Body of pancreas (tissue), 4 donors: ENCODE measurements at regions not wholly inside any gene's neighbourhood (a gene's known extent, or its start where the extent isn't known, plus 50 kb on each side); places are given as distances from the start of the nearest gene placed in this dataset.

Experiments used
- ATAC-seq: fragments of 150-250 bp; one replicate; pipeline ENCODE4 v1.9.1; 2016
- DNase-seq, 4 donors: peaks; one replicate each; pipeline ENCODE4 v3.0.0-alpha.2; 2019
- H3K27ac ChIP-seq, 4 donors: fragments of 200-600 bp; sonication (generic); 1 replicate in 3 of 4; 2 replicates in 1 of 4; pipeline versions ENCODE4 v1.5.1 to v1.6.1; 2016 to 2019; ENCODE audit warnings: mild to moderate bottlenecking in 1 of 4, mixed read lengths in 1 of 4, moderate library complexity in 1 of 4
- H3K27me3 ChIP-seq, 2 donors: fragments of 200-600 bp; sonication (generic); one replicate each; pipeline ENCODE4 v1.6.0; 2016; ENCODE audit warnings: mild to moderate bottlenecking in 1 of 2
- H3K36me3 ChIP-seq, 2 donors: fragments of 200-600 bp; sonication (generic); replicated peaks in 1 of 2; 2 replicates each; pipeline ENCODE4 v1.5.1; 2016; ENCODE audit warnings: low read depth in 2 of 2; ENCODE audit not compliant: insufficient read depth in 1 of 2
- H3K4me1 ChIP-seq: fragments of 200-600 bp; sonication (generic); one replicate; pipeline ENCODE4 v1.6.0; 2016
- H3K4me3 ChIP-seq, 2 donors: fragments of 200-600 bp; sonication (generic); 1 replicate in 1 of 2; 2 replicates in 1 of 2; pipeline ENCODE4 v1.5.1; 2016 to 2019
- H3K9me3 ChIP-seq, 3 donors: fragments of 200-600 bp; sonication (generic); 1 replicate in 2 of 3; 2 replicates in 1 of 3; pipeline ENCODE4 v1.5.1; 2016
- POLR2A ChIP-seq, 3 donors: fragments of 450-650 bp; IDR thresholded peaks; one replicate each; pipeline ENCODE4 v1.6.1; 2016; ENCODE audit warnings: antibody characterized with exemption in 3 of 3, mild to moderate bottlenecking in 2 of 3
- WGBS, 2 donors: methylation state at CpG; one replicate each; pipeline ENCODE4 v1.1.5; 2017; 5-methylcytosine and 5-hydroxymethylcytosine counted together
- intact Hi-C: fragments of 100-400 bp; cut with DNase I; formaldehyde crosslinking; loops from one replicate; pipeline ENCODE4 v1.15.1; 2023
- TF ChIP-seq, protein P1 (sequence below), 7 experiments: fragments of 450-650 bp in 4 of 7; fragments of 200-600 bp in 3 of 7; sonication (generic) in 3 of 7; IDR thresholded peaks; one replicate each; pipeline ENCODE4 v1.5.1; 2016 to 2019; ENCODE audit warnings: antibody characterized with exemption in 7 of 7

DNA sequence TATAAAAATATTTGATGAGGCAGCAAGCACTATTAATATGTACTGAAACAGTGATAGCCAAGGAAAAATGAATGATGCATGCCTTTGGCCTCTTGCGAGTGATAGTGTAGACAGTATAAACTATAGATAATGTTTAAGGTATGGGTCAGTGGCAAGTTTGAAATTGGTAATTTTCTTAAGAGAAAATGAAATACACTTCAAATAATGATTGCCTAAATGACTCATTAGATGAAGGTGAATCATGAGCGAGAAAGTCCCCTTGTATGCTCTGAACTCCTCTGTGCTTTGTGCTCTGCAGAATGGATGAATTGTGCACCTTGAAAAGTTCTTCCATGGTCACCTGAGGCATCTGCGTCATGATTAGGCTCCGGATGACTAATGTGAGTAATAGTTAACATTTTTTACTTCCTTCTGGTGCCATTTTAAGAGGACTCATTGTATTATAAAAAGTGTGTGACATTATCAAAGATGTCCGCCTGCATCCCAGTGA is 84.9 kb upstream of the RTL1 start:
- WGBS, 2 donors = 67 to 76% methylated on average over 5 of the region's 5 CpGs

DNA sequence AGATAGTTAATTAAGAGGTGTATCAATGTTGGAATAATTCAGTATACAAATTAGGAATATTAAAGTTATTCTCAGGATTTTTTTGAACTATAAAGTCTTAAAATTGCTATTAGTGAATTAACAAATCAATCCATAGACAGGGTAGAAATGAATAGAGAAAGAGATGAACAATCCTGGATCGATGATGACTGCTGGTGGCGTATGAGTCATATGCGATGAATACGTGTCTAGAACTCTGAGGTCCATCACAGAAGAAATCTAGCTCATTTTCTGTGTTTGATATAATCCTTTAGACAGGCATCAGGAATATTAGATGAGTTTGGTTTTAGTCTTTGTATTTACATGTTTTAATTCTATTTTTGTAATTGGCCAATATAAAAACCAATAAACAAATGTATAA is 85.4 kb upstream of the RTL1 start:
- no peak overlapping the region for H3K27ac ChIP-seq
- H3K9me3 ChIP-seq = no peaks in the 10 kb centered on the region
- TF ChIP-seq POLR2A (IDR thresholded peaks at IDR 0.05) = no peak
- TF ChIP-seq, protein P1, sequence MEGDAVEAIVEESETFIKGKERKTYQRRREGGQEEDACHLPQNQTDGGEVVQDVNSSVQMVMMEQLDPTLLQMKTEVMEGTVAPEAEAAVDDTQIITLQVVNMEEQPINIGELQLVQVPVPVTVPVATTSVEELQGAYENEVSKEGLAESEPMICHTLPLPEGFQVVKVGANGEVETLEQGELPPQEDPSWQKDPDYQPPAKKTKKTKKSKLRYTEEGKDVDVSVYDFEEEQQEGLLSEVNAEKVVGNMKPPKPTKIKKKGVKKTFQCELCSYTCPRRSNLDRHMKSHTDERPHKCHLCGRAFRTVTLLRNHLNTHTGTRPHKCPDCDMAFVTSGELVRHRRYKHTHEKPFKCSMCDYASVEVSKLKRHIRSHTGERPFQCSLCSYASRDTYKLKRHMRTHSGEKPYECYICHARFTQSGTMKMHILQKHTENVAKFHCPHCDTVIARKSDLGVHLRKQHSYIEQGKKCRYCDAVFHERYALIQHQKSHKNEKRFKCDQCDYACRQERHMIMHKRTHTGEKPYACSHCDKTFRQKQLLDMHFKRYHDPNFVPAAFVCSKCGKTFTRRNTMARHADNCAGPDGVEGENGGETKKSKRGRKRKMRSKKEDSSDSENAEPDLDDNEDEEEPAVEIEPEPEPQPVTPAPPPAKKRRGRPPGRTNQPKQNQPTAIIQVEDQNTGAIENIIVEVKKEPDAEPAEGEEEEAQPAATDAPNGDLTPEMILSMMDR (IDR thresholded peaks at IDR 0.05) = no peak
- H3K36me3 ChIP-seq = peaks cover 0 to 2% of the 10 kb centered on the region in 2 donors
- DNase-seq (no peak), ATAC-seq (no peak)
- no peak overlapping the region for H3K4me3 ChIP-seq
- no peaks in the 10 kb centered on the region for H3K27me3 ChIP-seq
- no peaks in the 10 kb centered on the region for H3K4me1 ChIP-seq
- intact Hi-C loops = no loop called here
- 90 to 92% methylated on average over 4 of the region's 4 CpGs for WGBS, 2 donors

More for the DNA sequence above, 84.9 kb upstream of the RTL1 start:
- TF ChIP-seq, protein P1 (IDR thresholded peaks at IDR 0.05) = no peak
- intact Hi-C loops = no loop called here
- Histone ChIP-seq H3K9me3 (no peaks in the 10 kb centered on the region), H3K27me3 (no peaks in the 10 kb centered on the region), H3K27ac (no peak overlapping the region), H3K4me1 (no peaks in the 10 kb centered on the region), H3K4me3 (no peak overlapping the region), H3K36me3 (peaks cover 0 to 2% of the 10 kb centered on the region in 2 donors)
- DNase-seq (no peak), ATAC-seq (no peak)

DNA sequence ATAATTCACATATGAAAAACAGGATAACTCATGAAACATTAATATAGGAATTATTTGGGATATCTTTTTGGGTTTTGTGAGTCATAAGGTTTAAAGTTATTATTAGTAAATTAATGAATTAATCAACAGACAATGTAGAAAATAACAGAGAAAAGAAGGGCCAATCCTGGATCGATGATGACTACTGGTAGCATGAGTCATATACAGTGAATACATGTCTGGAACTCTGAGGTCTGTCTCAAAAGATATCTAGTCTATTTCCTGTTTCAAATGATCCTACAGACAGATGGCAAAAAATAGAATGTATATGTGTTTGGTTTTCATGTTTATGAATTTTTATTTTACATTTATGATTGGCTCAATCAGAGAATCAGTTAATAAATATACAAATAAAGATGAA is 86.4 kb upstream of the RTL1 start:
- TF ChIP-seq, protein P1 (IDR thresholded peaks at IDR 0.05) = no peak
- no peak for TF ChIP-seq POLR2A (IDR thresholded peaks at IDR 0.05)
- Histone ChIP-seq H3K4me1 (no peaks in the 10 kb centered on the region), H3K36me3 (peaks cover 0 to 2% of the 10 kb centered on the region in 2 donors), H3K9me3 (no peaks in the 10 kb centered on the region), H3K27me3 (no peaks in the 10 kb centered on the region), H3K27ac (no peak overlapping the region), H3K4me3 (no peak overlapping the region)
- ATAC-seq (no peak), DNase-seq (no peak)
- intact Hi-C loops = no loop called here
- 76 to 77% methylated on average over 1 of the region's 1 CpG for WGBS, 2 donors

DNA sequence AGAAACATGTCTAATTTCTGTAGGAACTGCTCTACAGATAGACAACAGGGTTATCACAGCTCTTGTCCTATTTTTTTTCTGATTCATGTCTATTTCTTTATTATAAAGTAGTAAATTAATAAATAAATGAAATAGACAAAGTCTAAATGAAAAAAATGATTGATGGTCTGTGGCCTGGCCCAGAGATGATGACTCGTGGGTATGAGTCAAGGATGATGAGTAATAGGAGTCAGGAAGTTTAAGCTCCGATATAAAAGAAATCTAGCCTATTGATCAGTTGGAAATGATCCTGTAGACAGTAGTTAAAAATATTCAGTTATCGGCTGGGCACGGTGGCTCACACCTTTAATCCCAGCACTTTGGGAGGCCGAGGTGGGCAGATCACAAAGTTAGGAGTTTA is 90.6 kb upstream of the RTL1 start:
- no peak for TF ChIP-seq POLR2A (IDR thresholded peaks at IDR 0.05)
- TF ChIP-seq, protein P1 (IDR thresholded peaks at IDR 0.05) = no peak
- H3K4me1 ChIP-seq = no peaks in the 10 kb centered on the region
- 70 to 77% methylated on average over 5 of the region's 5 CpGs for WGBS, 2 donors
- no peak overlapping the region for H3K4me3 ChIP-seq
- intact Hi-C loops = no loop called here
- no peak for ATAC-seq
- DNase-seq = no peak
- H3K27me3 ChIP-seq = no peaks in the 10 kb centered on the region
- no peaks in the 10 kb centered on the region for H3K9me3 ChIP-seq
- no peak overlapping the region for H3K27ac ChIP-seq
- no peaks in the 10 kb centered on the region for H3K36me3 ChIP-seq

DNA sequence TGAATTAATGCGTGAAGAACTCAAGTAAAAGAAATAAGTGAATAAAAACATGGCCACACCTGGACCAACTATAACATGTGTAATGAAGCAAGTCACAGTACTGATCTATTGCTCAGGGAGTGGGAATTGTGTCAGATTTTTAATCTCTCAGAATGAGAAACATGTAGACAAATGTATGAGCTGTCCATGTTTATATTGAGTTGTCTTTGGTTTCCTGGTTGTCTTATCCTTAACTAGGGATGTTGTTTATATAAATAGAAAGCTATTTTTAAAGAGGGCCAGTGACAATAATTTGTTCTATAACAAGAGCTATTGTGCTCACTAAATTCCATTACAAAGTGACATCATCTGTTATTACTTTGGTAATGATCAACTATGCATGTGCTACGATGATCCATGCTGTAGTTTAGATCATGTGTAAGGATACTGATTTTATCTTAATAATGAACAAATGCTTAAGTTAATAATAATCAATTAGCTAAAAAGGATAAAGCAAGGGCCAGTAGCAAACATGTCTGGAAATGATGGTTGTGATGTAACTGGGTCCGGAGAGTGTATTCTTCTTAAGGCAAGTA is 91.3 kb upstream of the RTL1 start:
- Histone ChIP-seq H3K36me3 (no peaks in the 10 kb centered on the region), H3K4me3 (no peak overlapping the region), H3K4me1 (no peaks in the 10 kb centered on the region), H3K9me3 (no peaks in the 10 kb centered on the region), H3K27me3 (no peaks in the 10 kb centered on the region), H3K27ac (no peak overlapping the region)
- TF ChIP-seq, protein P1 (IDR thresholded peaks at IDR 0.05) = no peak
- no peak for TF ChIP-seq POLR2A (IDR thresholded peaks at IDR 0.05)
- intact Hi-C loops = no loop called here
- 76 to 80% methylated on average over 3 of the region's 3 CpGs for WGBS, 2 donors
- ATAC-seq (no peak), DNase-seq (no peak)
